Thyroid gland (tissue), 4 donors: ENCODE measurements at regions not wholly inside any gene's neighbourhood (a gene's known extent, or its start where the extent isn't known, plus 50 kb on each side); places are given as distances from the start of the nearest gene placed in this dataset.

Experiments used
- POLR2A ChIP-seq, 2 donors: fragments of 450-650 bp; IDR thresholded peaks; one replicate each; pipeline ENCODE4 v1.6.1; 2017; ENCODE audit warnings: antibody characterized with exemption in 2 of 2, mild to moderate bottlenecking in 2 of 2, moderate library complexity in 1 of 2
- TF ChIP-seq, protein P1 (sequence below), 6 experiments: fragments of 200-600 bp in 3 of 6; fragments of 450-650 bp in 3 of 6; sonication (generic) in 3 of 6; IDR thresholded peaks; one replicate each; pipeline ENCODE4 v1.5.1; 2016 to 2019; ENCODE audit warnings: antibody characterized with exemption in 6 of 6, mild to moderate bottlenecking in 2 of 6, inconsistent platforms in 1 of 6, moderate library complexity in 1 of 6

DNA sequence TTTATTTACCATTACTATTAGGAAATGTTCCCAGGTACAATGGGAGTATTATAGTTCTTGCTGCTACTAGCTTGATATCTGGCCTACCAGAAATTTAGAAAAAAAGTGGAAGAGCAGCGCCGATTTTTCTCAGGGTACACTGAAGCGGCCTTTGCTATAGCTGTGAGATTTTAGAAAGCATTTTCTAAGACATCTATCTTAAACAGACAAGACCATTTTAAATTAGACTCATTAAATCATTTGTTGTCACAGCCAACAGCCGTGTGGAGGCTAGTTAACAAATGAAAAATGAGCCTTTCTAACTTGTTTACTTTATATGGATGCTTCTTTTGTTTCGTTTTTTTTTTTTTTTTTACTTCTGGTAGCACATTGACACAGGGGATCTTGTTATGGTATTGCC lies 183.2 kb upstream of the ZRANB2 start:
- TF ChIP-seq, protein P1, sequence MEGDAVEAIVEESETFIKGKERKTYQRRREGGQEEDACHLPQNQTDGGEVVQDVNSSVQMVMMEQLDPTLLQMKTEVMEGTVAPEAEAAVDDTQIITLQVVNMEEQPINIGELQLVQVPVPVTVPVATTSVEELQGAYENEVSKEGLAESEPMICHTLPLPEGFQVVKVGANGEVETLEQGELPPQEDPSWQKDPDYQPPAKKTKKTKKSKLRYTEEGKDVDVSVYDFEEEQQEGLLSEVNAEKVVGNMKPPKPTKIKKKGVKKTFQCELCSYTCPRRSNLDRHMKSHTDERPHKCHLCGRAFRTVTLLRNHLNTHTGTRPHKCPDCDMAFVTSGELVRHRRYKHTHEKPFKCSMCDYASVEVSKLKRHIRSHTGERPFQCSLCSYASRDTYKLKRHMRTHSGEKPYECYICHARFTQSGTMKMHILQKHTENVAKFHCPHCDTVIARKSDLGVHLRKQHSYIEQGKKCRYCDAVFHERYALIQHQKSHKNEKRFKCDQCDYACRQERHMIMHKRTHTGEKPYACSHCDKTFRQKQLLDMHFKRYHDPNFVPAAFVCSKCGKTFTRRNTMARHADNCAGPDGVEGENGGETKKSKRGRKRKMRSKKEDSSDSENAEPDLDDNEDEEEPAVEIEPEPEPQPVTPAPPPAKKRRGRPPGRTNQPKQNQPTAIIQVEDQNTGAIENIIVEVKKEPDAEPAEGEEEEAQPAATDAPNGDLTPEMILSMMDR (IDR thresholded peaks at IDR 0.05): no peak
- no peak for TF ChIP-seq POLR2A (IDR thresholded peaks at IDR 0.05)
